ENCODE measurements at regions not wholly inside any gene's neighbourhood (a gene's known extent, or its start where the extent isn't known, plus 50 kb on each side); places are given as distances from the start of the nearest gene placed in this dataset.
"Not testable (repeated sequence)": the region's sequence is repeated elsewhere in the genome, so short reads cannot be mapped to it uniquely, and the experiment has no call there.

- Histone ChIP-seq H2AFZ (ENCODE audit: low read length) (no peak overlapping the region), H3K9ac (ENCODE audit: low read length) (no peak overlapping the region), H3K79me2 (ENCODE audit: low read length) (no peaks in the 10 kb centered on the region), H4K20me1 (ENCODE audit: insufficient read depth, low read length) (no peaks in the 10 kb centered on the region), H3K4me1 (ENCODE audit: low read length) (no peaks in the 10 kb centered on the region), H3F3A (ENCODE audit: insufficient read depth, low read length) (no peaks in the 10 kb centered on the region), H3K27me3 (replicated peaks; ENCODE audit: insufficient read depth, low read length) (no peaks in the 10 kb centered on the region), H3K4me3 (ENCODE audit: low read length) (no peak overlapping the region), H3K4me2 (ENCODE audit: low read depth, low read length) (no peak overlapping the region), H3K36me3 (replicated peaks; ENCODE audit: insufficient read depth, low read length) (no peaks in the 10 kb centered on the region), H3K27ac (ENCODE audit: low read length) (no peak overlapping the region), H3K9me3 (replicated peaks; ENCODE audit: insufficient read depth, low read length) (no peaks in the 10 kb centered on the region), H3K9me2 (replicated peaks; ENCODE audit: insufficient read depth, low read length) (no peaks in the 10 kb centered on the region)
- DNase-seq: no peak
- TF ChIP-seq EZH2phosphoT487 (IDR thresholded peaks at IDR 0.05; ENCODE audit: low read length): no peak
- TF ChIP-seq EZH2 (optimal IDR thresholded peaks at IDR 0.05; ENCODE audit: low read depth, low read length): no peak
- TF ChIP-seq CTCF (IDR thresholded peaks at IDR 0.05; ENCODE audit: low read length): no peak
Measured at GRCh38 chr2:65969161-65969560, 465.8 kb upstream of the MEIS1 start.

- H3K4me3 ChIP-seq (ENCODE audit: low read length); H3K9ac ChIP-seq (ENCODE audit: low read length); H3K9me2 ChIP-seq (replicated peaks; ENCODE audit: insufficient read depth, low read length); H3K36me3 ChIP-seq (replicated peaks; ENCODE audit: insufficient read depth, low read length); H3K27ac ChIP-seq (ENCODE audit: low read length); H3K79me2 ChIP-seq (ENCODE audit: low read length); DNase-seq; H3F3A ChIP-seq (ENCODE audit: insufficient read depth, low read length); H3K4me2 ChIP-seq (ENCODE audit: low read depth, low read length); H3K9me3 ChIP-seq (replicated peaks; ENCODE audit: insufficient read depth, low read length); H3K27me3 ChIP-seq (replicated peaks; ENCODE audit: insufficient read depth, low read length); H4K20me1 ChIP-seq (ENCODE audit: insufficient read depth, low read length); H3K4me1 ChIP-seq (ENCODE audit: low read length); H2AFZ ChIP-seq (ENCODE audit: low read length): not testable (repeated sequence)
Measured at GRCh38 chr2:65963303-65963702, 471.6 kb upstream of the MEIS1 start.

- DNase-seq: no peak
- Histone ChIP-seq H3K9ac (ENCODE audit: low read length) (no peak overlapping the region), H3K4me3 (ENCODE audit: low read length) (no peak overlapping the region), H3K9me3 (replicated peaks; ENCODE audit: insufficient read depth, low read length) (no peaks in the 10 kb centered on the region), H3K27ac (ENCODE audit: low read length) (no peak overlapping the region), H3F3A (ENCODE audit: insufficient read depth, low read length) (no peaks in the 10 kb centered on the region), H3K36me3 (replicated peaks; ENCODE audit: insufficient read depth, low read length) (no peaks in the 10 kb centered on the region), H3K79me2 (ENCODE audit: low read length) (no peaks in the 10 kb centered on the region), H3K4me2 (ENCODE audit: low read depth, low read length) (no peak overlapping the region), H3K27me3 (replicated peaks; ENCODE audit: insufficient read depth, low read length) (no peaks in the 10 kb centered on the region), H3K4me1 (ENCODE audit: low read length) (no peaks in the 10 kb centered on the region), H3K9me2 (replicated peaks; ENCODE audit: insufficient read depth, low read length) (no peaks in the 10 kb centered on the region), H2AFZ (ENCODE audit: low read length) (no peak overlapping the region), H4K20me1 (ENCODE audit: insufficient read depth, low read length) (no peaks in the 10 kb centered on the region)
- TF ChIP-seq EZH2 (optimal IDR thresholded peaks at IDR 0.05; ENCODE audit: low read depth, low read length) (no peak), EZH2phosphoT487 (IDR thresholded peaks at IDR 0.05; ENCODE audit: low read length) (no peak), CTCF (IDR thresholded peaks at IDR 0.05; ENCODE audit: low read length) (no peak)
Measured at GRCh38 chr2:65960953-65961352, 474.0 kb upstream of the MEIS1 start.

- H3F3A ChIP-seq (ENCODE audit: insufficient read depth, low read length): no peaks in the 10 kb centered on the region
- H3K4me2 ChIP-seq (ENCODE audit: low read depth, low read length): no peak overlapping the region
- H3K36me3 ChIP-seq (replicated peaks; ENCODE audit: insufficient read depth, low read length): no peaks in the 10 kb centered on the region
- DNase-seq: no peak
- H3K9ac ChIP-seq (ENCODE audit: low read length): no peak overlapping the region
- H3K4me1 ChIP-seq (ENCODE audit: low read length): no peaks in the 10 kb centered on the region
- no peak overlapping the region for H3K27ac ChIP-seq (ENCODE audit: low read length)
- H4K20me1 ChIP-seq (ENCODE audit: insufficient read depth, low read length): no peaks in the 10 kb centered on the region
- no peak for TF ChIP-seq EZH2phosphoT487 (IDR thresholded peaks at IDR 0.05; ENCODE audit: low read length)
- TF ChIP-seq CTCF (IDR thresholded peaks at IDR 0.05; ENCODE audit: low read length): no peak
- TF ChIP-seq EZH2 (optimal IDR thresholded peaks at IDR 0.05; ENCODE audit: low read depth, low read length): no peak
- H3K9me2 ChIP-seq (replicated peaks; ENCODE audit: insufficient read depth, low read length): no peaks in the 10 kb centered on the region
- no peak overlapping the region for H3K4me3 ChIP-seq (ENCODE audit: low read length)
- H2AFZ ChIP-seq (ENCODE audit: low read length): no peak overlapping the region
- H3K79me2 ChIP-seq (ENCODE audit: low read length): no peaks in the 10 kb centered on the region
- H3K9me3 ChIP-seq (replicated peaks; ENCODE audit: insufficient read depth, low read length): no peaks in the 10 kb centered on the region
- no peaks in the 10 kb centered on the region for H3K27me3 ChIP-seq (replicated peaks; ENCODE audit: insufficient read depth, low read length)
Measured at GRCh38 chr2:65957886-65958285, 477.0 kb upstream of the MEIS1 start.
